C4-2B (cell line): ENCODE measurements at regions not wholly inside any gene's neighbourhood (a gene's known extent, or its start where the extent isn't known, plus 50 kb on each side); places are given as distances from the start of the nearest gene placed in this dataset.

Experiments used
- CTCF ChIP-seq: fragments of 450-650 bp; conservative IDR thresholded peaks from 2 replicates; pipeline ENCODE4 v1.5.1; 2017; ENCODE audit warnings: mild to moderate bottlenecking
- ZFX ChIP-seq: fragments of 450-650 bp; IDR thresholded peaks from 2 replicates; pipeline ENCODE4 v1.6.1; 2017

GRCh38 chr13:104586051-104586746 is 1520.0 kb upstream of the SLC10A2 start:
- no peak for TF ChIP-seq CTCF
- TF ChIP-seq ZFX, result no peak
